Mucosa of descending colon (tissue), 3 donors: ENCODE measurements at regions not wholly inside any gene's neighbourhood (a gene's known extent, or its start where the extent isn't known, plus 50 kb on each side); places are given as distances from the start of the nearest gene placed in this dataset.

Experiments
- ATAC-seq: fragments of 200-7000 bp; cut with Tn5 transposase; one replicate; pipeline ENCODE4 v1.9.1; 2020; ENCODE audit warnings: mild to moderate bottlenecking, moderate library complexity
- DNase-seq, 3 donors: peaks; one replicate each; pipeline ENCODE4 v3.0.0-alpha.2; 2020
- H3K36me3 ChIP-seq: fragments of 200-600 bp; one replicate; pipeline ENCODE4 v1.8.0; 2021; ENCODE audit warnings: low read depth, mild to moderate bottlenecking
- H3K4me1 ChIP-seq: fragments of 200-600 bp; one replicate; pipeline ENCODE4 v1.8.0; 2021; ENCODE audit warnings: low read depth, mild to moderate bottlenecking
- H3K4me3 ChIP-seq: fragments of 200-600 bp; one replicate; pipeline ENCODE4 v1.8.0; 2021; ENCODE audit warnings: mild to moderate bottlenecking
- H3K9me3 ChIP-seq: fragments of 200-600 bp; one replicate; pipeline ENCODE4 v1.8.0; 2021; ENCODE audit warnings: mild to moderate bottlenecking
- CTCF ChIP-seq: fragments of 200-600 bp; IDR thresholded peaks from one replicate; pipeline ENCODE4 v1.8.0; 2022; ENCODE audit warnings: antibody characterized with exemption, mild to moderate bottlenecking
- intact Hi-C, 2 donors: fragments of 100-400 bp; cut with DNase I in 1 of 2; cut with micrococcal nuclease in 1 of 2; formaldehyde crosslinking; loops; one replicate each; pipeline versions ENCODE4 v1.11.0 to v1.11.1; 2022; cut with DNase I, micrococcal nuclease
- donor health status: DM: no; HTN: no; CAD: no; lungs with moderate emphysema.
- donor health status: DM: no; HTN: no; CAD: no.
- donor health status: DM: no; HTN: yes; CAD: no.

DNA sequence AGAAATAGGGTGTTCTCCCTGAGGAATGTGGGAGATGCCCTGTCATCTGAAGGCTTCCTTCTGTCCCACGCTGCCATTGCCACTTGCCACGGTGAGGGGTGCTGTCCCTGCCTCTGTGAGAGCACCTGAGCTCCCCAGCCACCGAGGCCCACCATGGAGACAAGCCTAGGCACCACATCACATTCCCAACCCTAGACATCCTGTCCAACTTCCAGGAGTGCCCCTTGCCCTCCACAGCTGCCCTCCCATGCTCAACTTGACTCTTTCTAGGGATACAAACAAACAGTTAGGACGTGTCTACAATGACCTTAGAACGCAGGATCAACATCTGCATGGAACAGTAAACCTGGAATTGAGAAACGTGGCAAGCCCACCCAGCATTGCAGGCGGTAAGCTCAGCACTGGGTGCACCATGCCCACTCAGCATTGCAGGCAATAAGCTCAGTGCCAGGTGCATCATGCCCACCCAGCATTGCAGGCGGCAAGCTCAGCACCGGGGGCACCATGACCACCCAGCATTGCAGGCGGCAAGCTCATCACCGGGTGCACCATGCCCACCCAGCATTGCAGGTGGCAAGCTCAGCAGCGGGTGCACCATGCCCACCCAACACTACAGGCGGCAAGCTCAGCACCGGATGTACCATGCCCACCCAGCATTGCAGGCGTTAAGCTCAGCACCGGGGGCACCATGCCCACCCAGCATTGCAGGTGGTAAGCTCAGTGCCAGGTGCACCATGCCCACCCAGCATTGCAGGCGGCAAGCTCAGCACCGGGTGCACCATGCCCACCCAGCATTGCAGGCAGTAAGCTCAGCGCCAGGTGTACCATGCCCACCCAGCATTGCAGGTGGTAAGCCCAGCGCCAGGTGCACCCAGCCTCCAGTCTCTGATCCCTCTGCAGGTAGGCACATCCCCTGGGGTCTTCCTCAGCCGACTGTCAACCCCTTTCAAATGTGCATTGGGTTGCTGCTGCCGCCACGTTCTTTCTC, 1463.9 kb downstream of the TBC1D22A start:
- intact Hi-C loops = no loop called here
- Histone ChIP-seq H3K9me3 (no peaks in the 10 kb centered on the region), H3K4me1 (no peaks in the 10 kb centered on the region), H3K4me3 (no peak overlapping the region), H3K36me3 (no peaks in the 10 kb centered on the region)
- DNase-seq (no peak), ATAC-seq (no peak)
- no peak for TF ChIP-seq CTCF

GRCh38 chr22:48224332-48224731, 1461.9 kb downstream of the TBC1D22A start:
- no peak for TF ChIP-seq CTCF
- Histone ChIP-seq H3K36me3 (no peaks in the 10 kb centered on the region), H3K9me3 (no peaks in the 10 kb centered on the region), H3K4me3 (no peak overlapping the region), H3K4me1 (no peaks in the 10 kb centered on the region)
- ATAC-seq (no peak), DNase-seq (no peak)
- intact Hi-C loops = no loop called here

GRCh38 chr22:48223488-48224190, 1461.2 kb downstream of the TBC1D22A start:
- H3K4me1 ChIP-seq = no peaks in the 10 kb centered on the region
- no peaks in the 10 kb centered on the region for H3K36me3 ChIP-seq
- intact Hi-C loops = no loop called here
- H3K9me3 ChIP-seq = no peaks in the 10 kb centered on the region
- TF ChIP-seq CTCF = no peak
- ATAC-seq (no peak), DNase-seq (no peak)
- no peak overlapping the region for H3K4me3 ChIP-seq

DNA sequence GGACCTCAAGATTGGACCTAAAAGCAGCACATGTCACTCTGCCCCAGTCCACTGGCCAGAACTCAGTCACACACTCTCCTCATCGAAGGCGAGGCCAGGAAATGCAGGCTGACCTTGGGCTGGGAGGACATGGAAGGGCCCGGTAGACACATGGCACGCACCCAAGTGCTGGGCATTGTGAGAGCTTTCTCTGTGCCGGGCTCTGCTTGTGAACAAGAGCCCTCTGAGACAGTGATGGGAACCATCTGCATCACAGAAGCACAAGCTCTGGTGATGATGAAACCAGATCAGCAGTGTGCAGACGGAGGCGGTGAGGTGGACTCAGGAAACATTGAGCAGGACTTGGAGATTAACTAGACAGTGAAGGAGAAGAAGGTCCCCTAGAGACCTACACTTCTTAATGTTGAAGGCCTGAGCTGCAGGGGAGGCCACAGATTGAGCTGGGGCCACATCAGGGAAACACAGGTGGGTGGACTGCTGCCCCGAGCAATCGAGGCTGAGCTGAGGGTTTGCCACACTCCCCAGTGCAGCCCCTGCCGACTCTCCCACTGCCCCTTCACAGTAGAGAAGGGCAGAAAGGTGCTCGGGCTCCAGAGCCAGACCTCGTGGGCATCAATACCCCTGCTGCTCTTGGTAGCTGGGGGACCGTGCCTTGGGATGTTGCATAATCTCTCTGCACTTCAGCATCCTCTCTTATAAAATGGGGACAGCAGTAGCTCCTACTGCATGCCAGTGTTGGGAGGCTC, 1460.5 kb downstream of the TBC1D22A start:
- no peaks in the 10 kb centered on the region for H3K36me3 ChIP-seq
- H3K4me3 ChIP-seq = no peak overlapping the region
- no peaks in the 10 kb centered on the region for H3K4me1 ChIP-seq
- DNase-seq (no peak), ATAC-seq (no peak)
- intact Hi-C loops = no loop called here
- H3K9me3 ChIP-seq = no peaks in the 10 kb centered on the region
- TF ChIP-seq CTCF = no peak

GRCh38 chr22:48218889-48219420, 1456.5 kb downstream of the TBC1D22A start:
- no peaks in the 10 kb centered on the region for H3K36me3 ChIP-seq
- H3K9me3 ChIP-seq = no peaks in the 10 kb centered on the region
- intact Hi-C loops = no loop called here
- no peaks in the 10 kb centered on the region for H3K4me1 ChIP-seq
- no peak for TF ChIP-seq CTCF
- no peak overlapping the region for H3K4me3 ChIP-seq
- no peak for DNase-seq
- no peak for ATAC-seq
